ENCODE measurements at regions not wholly inside any gene's neighbourhood (a gene's known extent, or its start where the extent isn't known, plus 50 kb on each side); places are given as distances from the start of the nearest gene placed in this dataset.

DNA sequence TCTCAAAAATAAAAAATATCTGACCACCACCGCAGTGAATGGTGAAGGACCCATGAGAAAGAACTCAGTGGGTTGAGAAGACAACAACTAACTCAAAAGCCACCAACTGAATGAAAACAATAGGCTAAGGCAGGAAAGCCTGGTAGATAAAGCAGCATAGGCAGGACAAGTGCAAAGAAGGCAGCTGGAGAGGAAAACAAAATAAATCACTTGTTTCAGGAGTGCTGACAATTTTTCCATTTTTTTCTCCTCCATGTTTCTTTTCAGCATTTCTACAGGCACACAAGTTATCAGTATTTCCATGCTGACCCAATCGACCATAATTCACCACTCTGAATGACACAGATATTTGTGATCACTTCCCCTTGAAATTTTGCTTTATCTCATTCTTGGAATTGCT is 597.8 kb downstream of the LIG4 start:
- TF ChIP-seq, protein P1, sequence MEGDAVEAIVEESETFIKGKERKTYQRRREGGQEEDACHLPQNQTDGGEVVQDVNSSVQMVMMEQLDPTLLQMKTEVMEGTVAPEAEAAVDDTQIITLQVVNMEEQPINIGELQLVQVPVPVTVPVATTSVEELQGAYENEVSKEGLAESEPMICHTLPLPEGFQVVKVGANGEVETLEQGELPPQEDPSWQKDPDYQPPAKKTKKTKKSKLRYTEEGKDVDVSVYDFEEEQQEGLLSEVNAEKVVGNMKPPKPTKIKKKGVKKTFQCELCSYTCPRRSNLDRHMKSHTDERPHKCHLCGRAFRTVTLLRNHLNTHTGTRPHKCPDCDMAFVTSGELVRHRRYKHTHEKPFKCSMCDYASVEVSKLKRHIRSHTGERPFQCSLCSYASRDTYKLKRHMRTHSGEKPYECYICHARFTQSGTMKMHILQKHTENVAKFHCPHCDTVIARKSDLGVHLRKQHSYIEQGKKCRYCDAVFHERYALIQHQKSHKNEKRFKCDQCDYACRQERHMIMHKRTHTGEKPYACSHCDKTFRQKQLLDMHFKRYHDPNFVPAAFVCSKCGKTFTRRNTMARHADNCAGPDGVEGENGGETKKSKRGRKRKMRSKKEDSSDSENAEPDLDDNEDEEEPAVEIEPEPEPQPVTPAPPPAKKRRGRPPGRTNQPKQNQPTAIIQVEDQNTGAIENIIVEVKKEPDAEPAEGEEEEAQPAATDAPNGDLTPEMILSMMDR (IDR thresholded peaks at IDR 0.05; ENCODE audit: insufficient read depth, low read length, poor library complexity, severe bottlenecking) = no peak
- no peak for TF ChIP-seq EZH2phosphoT487 (conservative IDR thresholded peaks at IDR 0.05; ENCODE audit: low read length)

Measured in SU-DHL-6 (cell line).